ENCODE measurements at regions not wholly inside any gene's neighbourhood (a gene's known extent, or its start where the extent isn't known, plus 50 kb on each side); places are given as distances from the start of the nearest gene placed in this dataset.

DNA sequence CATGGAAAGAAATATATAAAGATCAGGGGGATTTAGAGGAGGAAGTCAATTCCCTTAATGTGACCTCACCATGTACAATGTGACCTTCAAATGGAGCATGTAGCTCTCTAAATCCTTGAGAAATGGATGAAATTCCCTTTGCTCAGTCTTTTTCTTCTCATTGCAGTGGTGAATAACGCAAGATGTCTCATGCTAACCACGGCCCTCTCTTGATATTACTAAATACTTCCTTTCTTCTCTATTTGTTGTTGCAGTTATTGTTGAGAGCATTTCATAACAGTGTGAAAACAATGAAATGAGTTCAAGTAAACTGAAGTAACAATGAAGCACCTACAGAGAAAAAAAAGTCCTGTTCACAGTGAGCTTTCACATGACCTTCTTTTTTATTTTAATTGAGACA is 55.6 kb downstream of the ZNF281 start:
- no peak for DNase-seq (ENCODE audit: low spot score)

DNA sequence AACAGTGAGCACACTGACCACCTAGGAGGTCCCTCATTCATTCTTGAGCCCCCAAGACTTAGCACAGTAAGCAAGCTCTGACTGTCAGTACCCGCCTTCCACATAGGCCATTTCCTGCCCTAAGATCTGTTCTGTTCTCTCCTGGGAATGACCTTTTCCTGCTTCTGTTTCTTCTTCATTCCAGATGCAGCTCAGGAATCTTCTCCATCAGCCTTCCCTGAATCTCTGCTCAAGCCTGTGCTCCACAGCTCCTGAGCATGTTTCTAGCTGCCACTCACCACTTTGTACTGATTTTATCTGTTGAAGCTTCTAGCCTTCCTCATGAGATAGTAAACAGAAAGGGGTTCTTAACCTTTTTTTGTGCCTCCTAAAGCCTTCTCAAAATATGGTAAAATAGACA is 56.6 kb downstream of the ZNF281 start:
- no peak for DNase-seq (ENCODE audit: low spot score)

DNA sequence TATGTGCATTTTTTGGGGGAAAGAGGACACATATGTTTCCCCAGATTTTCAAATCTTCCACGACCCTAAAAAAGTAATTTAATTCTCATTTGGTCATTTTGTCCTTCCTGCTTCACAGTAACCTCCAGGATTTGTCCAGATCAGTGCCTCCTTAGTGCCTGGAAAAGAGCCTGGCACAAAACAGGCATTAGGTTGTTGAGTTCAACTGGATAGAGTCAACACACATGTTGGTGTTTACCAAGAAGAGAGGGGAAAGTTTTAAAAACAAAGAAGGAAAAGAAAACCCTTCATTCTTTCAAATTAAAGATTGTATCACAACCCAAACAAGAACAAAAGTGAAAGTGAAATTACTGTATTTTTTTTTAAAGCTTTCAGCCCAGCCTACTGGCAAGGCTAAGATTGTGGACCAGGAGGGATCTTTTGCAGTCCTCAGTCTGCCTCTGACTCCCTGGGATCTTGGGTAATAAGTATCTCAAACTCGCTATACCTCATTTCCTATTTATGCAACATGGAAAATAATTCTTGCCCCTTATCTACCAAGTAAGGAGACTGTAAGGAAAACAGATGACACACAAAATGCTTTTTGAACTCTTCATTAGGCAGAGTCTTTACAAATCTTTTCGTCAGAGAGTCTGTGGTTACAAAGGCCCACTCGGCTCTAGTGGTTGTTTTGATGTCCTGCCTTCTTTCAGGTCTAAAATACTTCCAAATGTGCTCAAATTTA is 57.8 kb downstream of the ZNF281 start:
- DNase-seq (ENCODE audit: low spot score) = peak; percentile 78

DNA sequence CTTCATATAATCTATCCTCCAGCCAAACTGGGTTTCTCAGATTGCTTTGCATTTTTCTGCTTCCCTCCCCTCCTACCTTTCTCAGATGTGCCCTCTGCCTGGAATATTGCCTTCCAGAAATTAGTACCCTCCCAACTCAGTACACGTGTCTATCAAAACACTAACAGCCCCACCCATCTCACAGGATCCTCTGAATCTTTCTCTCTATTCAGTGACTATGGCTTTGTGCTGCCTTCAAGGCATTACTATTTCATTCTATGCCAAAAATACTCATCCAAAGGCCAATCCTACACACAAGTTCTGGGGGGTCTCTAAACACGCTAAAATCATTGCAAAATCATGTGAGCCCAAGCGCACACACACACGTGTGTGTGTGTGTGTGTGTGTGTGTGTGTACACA is 58.4 kb downstream of the ZNF281 start:
- no peak for DNase-seq (ENCODE audit: low spot score)

DNA sequence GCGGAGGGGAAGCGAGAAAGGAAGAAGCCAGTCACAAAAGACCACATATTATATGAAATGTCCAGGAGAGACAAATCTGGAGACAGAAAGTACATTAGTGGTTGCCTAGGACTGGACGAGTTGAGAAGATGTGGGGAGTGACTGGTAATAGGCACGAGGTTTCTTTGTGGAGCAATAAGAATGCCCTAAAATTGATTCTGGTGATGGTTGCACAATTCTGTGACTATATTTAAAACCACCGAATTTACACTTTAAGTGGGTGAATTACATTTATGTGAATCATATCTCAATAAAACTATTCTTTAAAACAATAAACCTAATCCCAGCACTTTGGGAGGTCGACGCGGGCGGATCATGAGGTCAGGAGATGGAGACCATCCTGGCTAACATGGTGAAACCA is 63.1 kb downstream of the ZNF281 start:
- DNase-seq (ENCODE audit: low spot score) = no peak

DNA sequence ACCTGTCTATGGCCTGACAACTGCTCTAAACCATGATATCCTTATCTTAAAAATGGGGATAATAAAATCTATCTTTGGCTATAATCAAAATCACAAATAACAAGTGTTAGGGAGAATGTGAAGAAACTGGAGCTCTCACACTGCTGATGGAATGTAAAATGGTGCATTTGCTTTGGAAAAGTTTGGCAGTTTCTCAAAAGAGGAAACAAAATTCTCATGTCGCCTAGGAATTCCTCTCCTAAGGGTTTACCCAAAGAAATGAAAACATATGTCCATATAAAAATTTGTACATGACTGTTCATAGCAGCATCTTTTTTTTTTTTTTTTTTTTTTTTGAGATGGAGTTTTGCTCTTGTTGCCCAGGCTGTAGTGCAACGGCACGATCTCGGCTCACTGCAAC is 64.3 kb downstream of the ZNF281 start:
- no peak for DNase-seq (ENCODE audit: low spot score)

DNA sequence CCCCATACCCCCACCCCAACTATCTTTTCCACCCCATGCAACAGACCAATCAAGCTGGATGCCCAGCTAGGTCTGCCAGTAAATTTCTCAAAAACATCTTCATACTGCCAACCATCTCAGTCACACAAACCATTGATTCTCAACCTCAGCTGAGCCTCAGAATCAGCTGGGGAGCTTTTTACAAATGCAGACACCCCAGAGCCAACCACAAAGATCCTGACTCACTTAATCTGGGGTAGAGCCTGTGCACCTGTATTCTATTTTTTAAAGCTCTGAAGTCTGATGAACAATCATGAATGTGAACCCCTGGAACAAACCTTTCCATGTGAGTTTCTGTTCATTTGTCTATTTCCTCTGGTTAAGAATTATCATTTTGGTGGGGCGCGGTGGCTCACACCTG is 66.0 kb downstream of the ZNF281 start:
- no peak for DNase-seq (ENCODE audit: low spot score)

DNA sequence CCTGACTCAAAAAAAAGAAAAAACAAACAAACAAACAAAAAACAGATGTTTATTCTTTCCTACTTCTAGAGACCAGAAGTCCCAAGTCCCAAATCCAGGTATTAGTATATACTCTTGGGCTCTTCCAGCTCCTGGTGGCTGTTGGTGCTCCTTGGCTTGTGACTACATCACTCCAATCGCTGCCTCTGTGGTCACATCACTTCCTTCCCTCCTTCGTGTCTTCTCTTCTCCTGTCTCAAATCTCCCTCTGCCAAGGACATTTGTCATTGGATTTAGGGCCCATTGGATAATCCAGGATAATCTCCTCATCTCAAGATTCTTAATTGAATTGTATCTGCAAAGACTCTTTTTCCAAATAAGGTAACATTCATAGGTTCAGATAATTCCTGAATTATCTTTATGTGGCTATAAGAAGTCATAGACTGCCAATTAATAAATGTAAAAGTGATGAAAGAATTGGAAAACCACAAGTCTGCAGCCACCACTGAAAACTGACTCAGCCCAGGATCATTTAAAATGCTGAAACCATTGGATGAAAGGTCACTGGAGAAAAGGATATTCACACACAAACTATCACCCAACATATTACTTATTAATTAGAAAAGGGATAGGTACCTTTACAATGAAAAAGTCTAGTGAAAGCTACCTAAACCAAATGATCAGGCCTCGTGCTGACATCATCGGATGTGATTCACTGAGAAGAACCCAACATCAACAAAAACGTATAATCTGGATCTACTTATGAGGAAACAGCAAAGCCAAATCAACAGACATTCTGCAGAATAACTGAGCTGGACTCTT is 67.1 kb downstream of the ZNF281 start:
- DNase-seq (ENCODE audit: low spot score) = peak; percentile 32

DNA sequence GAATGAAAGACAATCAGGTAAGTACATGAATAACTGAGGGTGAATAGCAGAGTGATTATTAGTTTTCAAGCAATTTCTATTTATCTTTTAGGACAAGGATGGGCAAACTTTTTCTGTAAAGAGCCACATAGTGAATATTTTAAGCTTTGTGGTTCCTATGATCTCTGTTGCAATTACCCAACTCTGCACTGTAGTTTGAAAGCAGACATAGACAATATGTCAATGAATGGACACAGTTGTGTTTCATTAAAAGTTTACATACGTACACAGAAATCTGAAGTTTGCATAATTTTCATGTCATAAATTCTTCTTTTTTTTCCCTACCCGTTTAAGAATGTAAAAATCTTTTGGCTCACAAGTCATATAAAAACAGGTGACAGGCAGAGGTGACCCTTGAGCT is 71.4 kb downstream of the ZNF281 start:
- no peak for DNase-seq (ENCODE audit: low spot score)

DNA sequence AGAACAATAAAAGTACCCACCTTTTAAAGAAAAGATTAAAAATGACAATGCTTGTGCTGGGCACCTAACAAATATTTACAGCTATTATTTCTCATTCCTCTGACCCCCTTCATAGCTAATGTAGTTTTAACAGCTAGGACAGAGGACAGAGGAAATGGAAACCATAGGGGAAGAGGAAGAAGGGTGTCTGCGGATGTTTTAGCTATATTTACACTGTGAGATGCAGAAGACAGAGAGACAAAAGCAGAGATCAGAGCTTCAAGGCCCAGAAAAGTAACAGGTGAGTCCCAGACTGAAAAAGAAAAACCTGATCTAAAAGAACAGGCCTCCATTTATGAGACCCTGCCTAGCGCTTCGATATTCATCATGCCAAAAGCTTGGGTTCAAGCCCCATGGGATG is 72.0 kb downstream of the ZNF281 start:
- no peak for DNase-seq (ENCODE audit: low spot score)

DNA sequence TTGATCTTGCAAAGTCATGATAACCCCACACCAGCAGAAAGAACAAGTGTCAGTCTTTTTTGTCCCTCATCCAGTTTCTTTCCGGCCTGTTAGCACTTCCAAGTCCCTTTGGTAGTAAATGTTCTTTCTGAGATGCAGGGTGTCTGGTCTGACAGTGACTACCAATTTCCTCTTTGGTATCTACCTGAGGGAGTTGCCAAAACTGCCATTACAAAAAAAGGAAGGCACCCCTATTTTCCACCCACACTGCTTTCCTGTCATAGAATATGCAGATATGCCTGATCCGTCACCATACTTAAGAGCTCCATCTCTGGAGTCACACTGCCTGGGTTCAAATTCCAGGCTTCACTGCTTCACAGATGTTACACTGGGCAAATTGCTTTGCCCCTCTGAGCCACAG is 72.4 kb downstream of the ZNF281 start:
- no peak for DNase-seq (ENCODE audit: low spot score)

DNA sequence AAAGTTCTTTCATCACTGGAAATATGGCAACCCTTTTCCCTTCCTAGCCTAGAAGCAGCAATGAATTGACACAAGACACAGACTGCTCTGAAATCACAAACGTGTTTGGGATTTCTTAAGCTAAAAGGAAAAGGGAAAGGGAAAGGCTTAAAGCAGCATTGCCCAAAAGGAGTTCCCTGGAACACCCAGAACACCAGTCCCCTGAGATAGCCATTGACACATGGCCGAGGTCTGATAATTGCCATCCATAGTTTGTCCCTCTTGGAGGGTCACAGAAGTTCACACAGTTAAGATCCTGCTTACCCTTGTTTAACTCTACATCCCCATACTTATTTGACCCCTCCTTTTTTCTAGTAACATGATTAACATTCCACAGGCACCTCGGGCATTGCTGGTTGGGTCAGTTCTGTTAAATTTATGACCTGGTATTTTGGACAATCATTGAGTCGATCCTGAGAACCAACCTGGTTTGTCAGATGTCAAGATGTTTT is 72.9 kb downstream of the ZNF281 start:
- DNase-seq (ENCODE audit: low spot score) = no peak

DNA sequence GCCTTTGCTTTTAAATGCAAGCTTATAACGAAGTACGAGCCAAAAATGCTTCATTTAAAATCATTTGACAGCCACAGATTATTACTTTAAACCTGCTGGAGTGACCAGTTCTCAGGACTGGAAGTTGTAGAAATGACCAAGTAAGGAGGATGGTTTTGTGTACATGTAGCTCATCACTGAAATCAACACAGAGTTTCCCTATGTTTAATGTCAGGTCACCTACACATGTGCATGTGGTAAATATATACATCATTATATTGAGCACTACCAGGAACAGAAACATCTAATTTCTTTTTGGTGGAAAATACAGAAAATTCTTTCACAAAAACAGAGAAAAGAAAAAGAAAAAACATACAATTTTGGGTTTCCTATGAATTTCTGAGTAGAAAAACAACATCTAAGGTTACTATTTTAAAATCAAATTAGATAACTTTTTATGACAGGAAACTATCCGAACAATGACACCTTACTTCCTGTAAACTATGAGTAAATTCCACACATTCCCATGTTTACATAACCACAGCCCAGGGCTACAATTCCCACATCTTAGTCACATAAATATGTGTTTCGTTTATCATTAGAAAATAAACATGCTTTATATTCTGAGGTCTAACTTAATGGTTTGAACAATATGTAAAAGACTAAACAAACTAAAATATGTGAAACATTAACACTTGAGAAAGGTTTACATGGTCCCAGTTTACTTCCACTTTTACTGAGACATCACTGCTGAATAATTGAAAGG is 73.6 kb downstream of the ZNF281 start:
- no peak for DNase-seq (ENCODE audit: low spot score)

DNA sequence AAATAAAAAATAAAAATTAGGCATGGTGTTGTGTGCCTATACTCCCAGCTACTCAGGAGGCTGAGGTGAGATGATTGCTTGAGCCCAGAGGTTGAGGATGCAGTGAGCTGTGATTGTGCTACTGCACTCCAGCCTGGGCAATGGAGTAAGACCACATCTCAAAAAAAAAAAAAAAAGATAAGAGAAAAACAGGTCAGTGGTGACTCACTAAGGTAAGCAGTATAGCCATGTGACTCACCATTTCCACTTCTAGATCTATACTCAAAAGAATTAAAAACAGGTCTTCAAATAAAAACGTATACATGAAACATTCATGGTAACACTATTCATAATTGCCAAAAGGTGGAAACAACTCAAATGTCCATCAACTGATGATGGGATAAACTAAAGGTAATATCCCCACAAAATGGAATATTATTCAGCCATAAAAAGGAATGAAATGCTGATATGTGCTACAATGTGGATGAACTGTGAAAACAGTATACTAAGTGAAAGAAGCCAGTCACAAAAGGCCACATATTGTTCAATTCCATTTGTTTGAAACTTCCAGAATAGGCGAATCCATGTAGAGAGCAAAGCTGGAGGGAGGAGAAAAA is 75.1 kb downstream of the ZNF281 start:
- DNase-seq (ENCODE audit: low spot score) = no peak

DNA sequence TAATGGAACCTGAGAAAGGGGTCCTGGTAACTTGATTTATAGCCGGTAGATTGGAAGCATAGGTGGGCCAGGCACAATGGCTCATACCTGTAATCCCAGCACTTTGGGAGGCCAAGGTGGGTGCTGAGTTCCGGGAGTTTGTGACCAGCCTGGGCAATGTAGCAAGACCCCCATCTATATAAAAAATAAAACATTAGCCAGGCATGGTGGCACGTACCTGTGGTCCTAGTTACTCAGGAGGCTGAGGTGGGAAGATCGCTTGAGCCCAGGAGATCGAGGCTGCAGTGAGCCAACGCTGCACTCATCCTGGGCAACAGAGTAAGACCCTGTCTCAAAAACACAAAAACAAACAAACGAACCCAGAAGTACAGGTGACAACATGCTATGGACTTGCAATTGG is 76.5 kb downstream of the ZNF281 start:
- DNase-seq (ENCODE audit: low spot score) = no peak

DNA sequence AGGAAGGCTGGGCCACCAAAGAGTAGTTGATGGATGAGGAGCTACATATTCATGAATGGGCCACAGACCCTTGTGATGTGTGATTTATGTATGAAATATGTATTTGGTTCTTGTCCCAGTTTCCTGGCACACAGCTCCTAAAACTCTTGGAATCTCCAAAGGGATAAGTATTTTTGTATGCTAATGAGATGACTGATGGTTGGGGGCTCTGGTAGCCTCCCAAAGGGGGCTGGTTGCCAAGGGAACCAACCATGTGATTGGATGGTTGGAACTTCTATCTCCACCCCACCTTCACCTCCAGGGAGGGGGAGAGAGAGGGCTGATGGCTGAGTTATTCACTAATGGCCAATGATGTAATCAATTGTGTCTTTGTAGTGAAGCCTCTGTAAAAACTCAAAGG is 77.1 kb downstream of the ZNF281 start:
- DNase-seq (ENCODE audit: low spot score) = no peak

DNA sequence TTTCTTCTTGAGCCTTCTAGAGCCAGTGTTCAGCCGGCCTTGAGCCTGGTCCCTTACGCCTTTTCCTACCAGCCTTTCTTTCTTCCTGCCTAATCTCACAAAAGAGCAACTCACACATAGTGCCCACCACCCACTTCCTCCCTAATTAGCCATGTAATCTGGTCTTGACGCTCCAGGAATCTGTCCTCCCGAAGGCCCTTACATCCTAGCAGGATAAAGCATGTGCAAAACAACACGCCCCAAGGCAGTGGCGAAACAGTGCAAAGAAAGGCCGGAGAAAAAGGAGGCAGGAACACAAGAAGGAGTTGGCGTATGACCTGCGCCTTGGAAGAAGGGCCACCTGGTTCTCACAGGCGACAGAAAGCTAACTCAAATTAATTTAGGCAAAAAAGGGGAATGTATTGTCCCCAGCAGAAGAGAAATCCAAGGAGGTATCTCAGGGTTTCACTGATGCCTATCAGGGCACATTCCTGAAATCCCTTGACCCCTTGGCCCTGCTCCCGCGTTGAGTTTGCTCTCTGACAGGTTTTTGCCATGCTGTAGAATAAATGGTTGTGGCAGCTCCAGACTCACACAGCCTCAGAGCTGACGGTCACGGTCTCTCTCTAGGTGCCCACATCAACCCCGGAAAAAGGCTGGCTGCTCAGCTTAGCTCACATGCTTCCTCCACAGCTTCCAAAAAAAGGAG is 79.0 kb downstream of the ZNF281 start:
- DNase-seq (ENCODE audit: low spot score) = no peak

DNA sequence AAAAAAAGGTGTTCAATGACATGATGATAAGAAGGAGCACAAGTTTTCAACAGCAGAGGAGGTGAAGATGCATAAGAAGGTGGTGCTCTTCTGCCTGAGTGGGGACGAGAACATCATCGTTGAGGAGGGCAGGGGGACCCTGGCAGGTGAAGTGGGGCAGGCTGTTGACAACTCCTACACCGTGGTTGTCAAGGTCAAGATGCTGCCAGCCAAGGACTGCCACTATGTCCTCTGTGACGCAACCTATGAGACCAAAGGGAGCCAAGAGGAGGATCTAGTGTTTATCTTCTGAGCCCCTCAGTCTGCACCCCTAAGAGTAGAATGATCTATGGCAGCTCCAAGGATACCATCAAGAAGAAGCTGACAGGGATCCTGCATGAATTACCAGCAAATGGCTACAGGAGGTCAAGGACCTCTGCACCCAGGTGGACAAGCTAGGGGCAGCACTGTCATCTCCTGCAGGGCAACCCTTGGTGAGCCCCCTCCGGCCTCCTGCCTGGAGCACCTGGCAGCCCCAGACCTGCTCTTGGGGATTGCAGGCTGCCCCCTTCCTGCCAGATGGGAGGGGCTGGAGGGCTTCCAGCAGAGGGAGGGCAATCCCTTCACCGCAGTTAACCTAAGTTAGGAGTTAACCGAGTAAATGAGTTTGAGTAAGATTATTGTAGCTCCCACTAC is 80.5 kb downstream of the ZNF281 start:
- DNase-seq (ENCODE audit: low spot score) = no peak

DNA sequence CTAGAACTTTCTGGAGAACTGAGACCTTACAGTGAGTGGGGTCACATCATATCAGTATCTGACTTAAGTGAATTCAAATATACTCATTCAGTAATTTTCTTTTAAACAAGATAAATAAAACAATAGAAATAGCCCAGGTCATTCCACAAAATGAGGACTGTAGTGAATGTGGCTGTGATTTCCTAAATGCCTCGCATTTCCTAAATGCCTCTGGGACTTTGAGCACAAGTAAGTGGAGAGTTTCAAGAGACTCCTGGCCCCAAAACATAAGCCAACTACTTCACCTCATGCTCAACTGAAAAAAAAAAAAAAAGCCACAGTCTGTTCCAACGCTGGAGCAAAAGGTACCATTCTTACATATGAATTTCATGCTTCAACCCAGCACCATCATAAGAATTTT is 81.5 kb downstream of the ZNF281 start:
- no peak for DNase-seq (ENCODE audit: low spot score)

DNA sequence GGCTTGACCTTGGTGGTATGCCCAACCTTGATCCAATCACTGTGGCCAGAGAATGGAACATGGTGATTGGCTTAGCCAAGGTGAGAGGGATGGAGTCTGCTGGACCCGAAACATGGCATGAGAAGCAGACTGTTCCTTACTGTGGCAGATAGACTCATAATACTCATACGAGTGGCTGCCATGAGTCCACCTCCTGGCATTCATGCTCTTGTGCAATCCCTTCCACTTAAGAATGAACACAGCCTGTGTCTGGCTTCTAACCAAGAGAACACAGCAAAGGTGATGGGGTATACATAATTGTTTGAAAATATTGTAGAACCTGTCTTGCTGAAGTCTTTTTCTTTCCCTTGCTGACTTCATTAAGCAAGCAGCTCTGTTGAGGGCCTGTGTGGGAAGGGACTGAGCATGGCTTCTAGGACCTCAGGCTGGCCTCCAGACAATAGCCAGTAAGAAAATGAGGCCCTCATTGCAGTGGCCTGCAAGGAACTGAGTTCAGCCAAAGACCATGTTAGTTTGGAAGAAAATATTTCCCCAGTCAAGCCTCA is 85.9 kb downstream of the ZNF281 start:
- DNase-seq (ENCODE audit: low spot score) = no peak

DNA sequence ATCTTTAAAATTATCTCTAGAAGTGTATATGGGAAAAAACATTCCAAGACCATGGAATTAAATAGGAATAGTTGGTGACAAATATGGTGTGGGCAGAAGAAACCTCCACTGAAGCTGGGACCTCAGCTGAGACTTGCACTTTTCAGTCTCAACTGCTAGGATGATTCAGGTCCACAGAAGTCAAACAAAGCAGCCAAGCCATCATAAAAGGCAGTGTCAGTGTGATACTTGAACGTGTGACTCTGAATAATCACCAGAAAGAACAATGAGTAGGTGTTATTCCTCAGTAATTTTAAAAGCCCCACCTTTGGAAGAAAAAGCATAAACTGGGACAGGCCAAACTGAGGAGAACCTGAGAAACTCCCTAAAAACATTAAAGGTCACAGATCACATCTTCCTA is 90.7 kb downstream of the ZNF281 start:
- no peak for DNase-seq (ENCODE audit: low spot score)
